ENCODE measurements at regions not wholly inside any gene's neighbourhood (a gene's known extent, or its start where the extent isn't known, plus 50 kb on each side); places are given as distances from the start of the nearest gene placed in this dataset.
A peak's percentile ranks its signal among the peaks of the same experiment; 100 is the strongest.
"Not testable (repeated sequence)": the region's sequence is repeated elsewhere in the genome, so short reads cannot be mapped to it uniquely, and the experiment has no call there.

- H3K9ac ChIP-seq (replicated peaks in 1 of 4; ENCODE audit: extremely low read depth in 1 of 4, low read depth in 3 of 4, low read length in 3 of 4); H4K5ac ChIP-seq (ENCODE audit: insufficient read length, low read depth, low read length); H3K27ac ChIP-seq (ENCODE audit: low read depth, low read length); H4K20me1 ChIP-seq (replicated peaks in 1 of 2; ENCODE audit: control insufficient read depth in 1 of 2, insufficient read depth in 2 of 2, low read length in 2 of 2); H3K4me1 ChIP-seq (replicated peaks in 1 of 4; ENCODE audit: control insufficient read depth in 3 of 4, insufficient read depth in 4 of 4, low read length in 3 of 4); H3K4ac ChIP-seq (replicated peaks; ENCODE audit: insufficient read length, low read depth, low read length); H3K79me2 ChIP-seq (ENCODE audit: control insufficient read depth in 1 of 2, insufficient read depth in 2 of 2, low read length in 2 of 2); H3K56ac ChIP-seq (replicated peaks; ENCODE audit: insufficient read length, low read depth, low read length); H4K8ac ChIP-seq (ENCODE audit: extremely low read depth, insufficient read depth, low read length); H3K4me2 ChIP-seq (ENCODE audit: insufficient read depth in 1 of 2, low read depth in 2 of 2, low read length in 2 of 2); H2BK5ac ChIP-seq (ENCODE audit: low read depth, low read length); H3K4me3 ChIP-seq (ENCODE audit: extremely low read depth in 1 of 4, insufficient read depth in 2 of 4, low read depth in 3 of 4, low read length in 4 of 4); H2BK20ac ChIP-seq (ENCODE audit: low read length); H3K9me3 ChIP-seq (ENCODE audit: insufficient read depth in 2 of 2, low read depth in 1 of 2, low read length in 1 of 2); H3K23ac ChIP-seq (ENCODE audit: insufficient read length); H3K14ac ChIP-seq (ENCODE audit: insufficient read length); H2AFZ ChIP-seq (ENCODE audit: low read length); H3K79me1 ChIP-seq (ENCODE audit: low read depth, low read length); H3K18ac ChIP-seq (ENCODE audit: extremely low read depth, low read length); H4K91ac ChIP-seq (replicated peaks; ENCODE audit: insufficient read length, low read length); H2BK12ac ChIP-seq (ENCODE audit: low read depth, low read length); H3K23me2 ChIP-seq (ENCODE audit: low read depth, low read length); H3K36me3 ChIP-seq (ENCODE audit: control insufficient read depth in 2 of 4, insufficient read depth in 4 of 4, low read length in 3 of 4); H3K27me3 ChIP-seq (replicated peaks in 1 of 4; ENCODE audit: control insufficient read depth in 3 of 4, extremely low read depth in 1 of 4, insufficient read depth in 3 of 4, low read length in 3 of 4); H2BK15ac ChIP-seq (ENCODE audit: low read length); POLR2A ChIA-PET (ENCODE audit: partially characterized antibody); H2BK120ac ChIP-seq (replicated peaks; ENCODE audit: low read depth, low read length); H2AK5ac ChIP-seq (ENCODE audit: low read depth, low read length); DNase-seq (ENCODE audit: low read depth in 1 of 2, low spot score in 2 of 2): not testable (repeated sequence)
- CTCF ChIA-PET (ENCODE audit: partially characterized antibody), result interaction anchor here (0.7 to 1.3 kb wide), 2 partner anchors 58 to 69 kb away, joined by 3 to 5 read pairs; no protein-coding TSS in a partner anchor
- peak; percentile 97 for FAIRE-seq
- WGBS, 2 experiments (ENCODE audit: extremely low coverage in 1 of 2, insufficient coverage in 1 of 2, insufficient read length in 1 of 2, insufficient replicate concordance in 2 of 2, low coverage in 1 of 2, low lambda C conversion rate in 2 of 2, missing lambda C conversion rate in 1 of 2), result no CpG with 5 or more reads among the region's 6 CpGs
These were observed 132.7 kb upstream of the GRK3 start for GRCh38 chr22:25431637-25432342.

All from H1 (cell line).